Effector memory CD8-positive, alpha-beta T cell (primary cell): ENCODE measurements at regions not wholly inside any gene's neighbourhood (a gene's known extent, or its start where the extent isn't known, plus 50 kb on each side); places are given as distances from the start of the nearest gene placed in this dataset.
"Not testable (repeated sequence)": the region's sequence is repeated elsewhere in the genome, so short reads cannot be mapped to it uniquely, and the experiment has no call there.

ENCODE experiments used
- ATAC-seq: fragments of 150-1000 bp; cut with Tn5 transposase; replicated peaks from 2 replicates; pipeline ENCODE4 v1.10.0; 2021; ENCODE audit warnings: mild to moderate bottlenecking, moderate library complexity
- DNase-seq, 3 experiments: peaks; one replicate each; pipeline ENCODE4 v3.0.0; 2021
- H3K27ac Mint-ChIP-seq, 2 donors: one replicate each; pipeline ENCODE4 v1.8.0; 2022; ENCODE audit warnings: mild to moderate bottlenecking in 2 of 2, mixed read lengths in 2 of 2, moderate library complexity in 2 of 2
- H3K27me3 Mint-ChIP-seq, 2 donors: one replicate each; pipeline ENCODE4 v1.8.0; 2022; ENCODE audit warnings: mixed read lengths in 2 of 2
- H3K36me3 Mint-ChIP-seq: one replicate; pipeline ENCODE4 v1.8.0; 2022; ENCODE audit warnings: mild to moderate bottlenecking, moderate library complexity, mixed read lengths; ENCODE audit not compliant: insufficient read depth
- H3K4me1 Mint-ChIP-seq, 2 donors: one replicate each; pipeline ENCODE4 v1.8.0; 2022; ENCODE audit warnings: low read depth in 2 of 2, mixed read lengths in 2 of 2
- H3K4me3 Mint-ChIP-seq, 2 donors: one replicate each; pipeline ENCODE4 v1.8.0; 2022; ENCODE audit warnings: mild to moderate bottlenecking in 2 of 2, mixed read lengths in 2 of 2, moderate library complexity in 2 of 2
- H3K9me3 Mint-ChIP-seq, 2 donors: one replicate each; pipeline ENCODE4 v1.8.0; 2022; ENCODE audit warnings: mixed read lengths in 2 of 2

DNA sequence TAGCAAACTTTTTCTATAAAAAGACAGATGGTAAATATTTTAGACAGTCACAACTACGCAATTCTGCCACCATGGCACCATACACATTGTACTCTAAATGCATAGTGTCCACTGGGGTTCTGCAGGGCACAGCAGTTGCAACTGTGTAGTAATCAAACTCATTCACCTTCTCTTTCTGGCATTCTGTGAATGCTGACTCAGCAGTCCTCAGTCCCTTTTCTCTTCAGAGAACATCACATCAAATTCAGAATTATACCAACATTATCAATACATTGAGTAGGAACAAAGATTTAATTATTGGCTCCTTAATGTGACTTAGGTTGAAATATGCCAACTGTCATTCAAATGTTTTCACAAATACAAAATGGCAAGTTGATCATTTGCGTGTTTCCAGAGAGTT lies 74.2 kb upstream of the N4BP1 start:
- ATAC-seq (no peak), DNase-seq (no peak)
- Mint-ChIP-seq H3K36me3 (no peaks in the 10 kb centered on the region), H3K4me1 (peaks cover 0 to 4% of the 10 kb centered on the region in 2 donors), H3K9me3 (no peaks in the 10 kb centered on the region), H3K27me3 (peaks cover 40 to 66% of the 10 kb centered on the region in 2 donors), H3K4me3 (no peak overlapping the region), H3K27ac (no peak overlapping the region)

DNA sequence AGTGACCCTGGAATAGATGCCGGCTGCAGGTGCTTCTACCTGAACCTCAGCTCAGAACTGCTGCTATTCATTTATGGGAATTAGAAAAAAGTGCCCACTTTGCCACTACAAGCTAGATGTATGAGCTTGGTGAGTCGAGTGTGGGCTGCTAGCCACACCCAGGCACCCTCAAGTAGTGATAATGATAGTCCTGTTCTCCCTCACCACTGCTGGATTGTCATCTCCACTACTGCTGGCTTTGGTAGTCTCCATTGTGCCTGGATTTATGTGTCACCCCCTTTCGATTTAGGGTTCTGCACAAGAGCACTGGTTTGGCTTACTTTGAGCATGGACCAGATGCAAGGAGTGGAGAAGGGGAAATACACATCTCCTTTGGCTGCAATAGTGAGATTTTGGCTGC lies 73.0 kb upstream of the N4BP1 start:
- Mint-ChIP-seq H3K36me3 (no peaks in the 10 kb centered on the region), H3K4me3 (no peak overlapping the region), H3K4me1 (peaks cover 0 to 4% of the 10 kb centered on the region in 2 donors), H3K9me3 (no peaks in the 10 kb centered on the region), H3K27ac (no peak overlapping the region), H3K27me3 (peaks cover 45 to 67% of the 10 kb centered on the region in 2 donors)
- ATAC-seq (no peak), DNase-seq (no peak)

DNA sequence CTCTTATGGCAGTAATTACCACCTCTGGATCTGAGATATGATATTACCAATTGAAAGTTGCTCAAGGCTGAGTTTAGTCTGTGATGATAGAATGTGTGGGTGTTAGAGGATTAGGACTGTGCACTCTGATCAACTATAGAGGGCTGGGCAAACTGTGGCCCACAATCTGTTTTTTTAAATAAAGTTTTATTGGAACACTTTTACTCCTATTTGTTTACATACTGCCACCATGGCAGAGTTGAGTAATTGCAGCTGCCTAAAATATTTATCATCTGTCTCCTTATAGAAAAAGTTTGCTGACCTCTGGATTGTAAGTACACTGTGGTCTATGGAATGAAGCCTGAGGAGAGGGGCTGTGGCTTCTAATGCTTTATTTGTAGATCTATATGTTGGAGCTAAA lies 71.5 kb upstream of the N4BP1 start:
- H3K27ac Mint-ChIP-seq = no peak overlapping the region
- DNase-seq (no peak), ATAC-seq (no peak)
- H3K4me1 Mint-ChIP-seq = peaks cover 0 to 2% of the 10 kb centered on the region in 2 donors
- peaks cover 49 to 68% of the 10 kb centered on the region in 2 donors for H3K27me3 Mint-ChIP-seq
- no peaks in the 10 kb centered on the region for H3K9me3 Mint-ChIP-seq
- H3K36me3 Mint-ChIP-seq = no peaks in the 10 kb centered on the region
- H3K4me3 Mint-ChIP-seq = no peak overlapping the region

DNA sequence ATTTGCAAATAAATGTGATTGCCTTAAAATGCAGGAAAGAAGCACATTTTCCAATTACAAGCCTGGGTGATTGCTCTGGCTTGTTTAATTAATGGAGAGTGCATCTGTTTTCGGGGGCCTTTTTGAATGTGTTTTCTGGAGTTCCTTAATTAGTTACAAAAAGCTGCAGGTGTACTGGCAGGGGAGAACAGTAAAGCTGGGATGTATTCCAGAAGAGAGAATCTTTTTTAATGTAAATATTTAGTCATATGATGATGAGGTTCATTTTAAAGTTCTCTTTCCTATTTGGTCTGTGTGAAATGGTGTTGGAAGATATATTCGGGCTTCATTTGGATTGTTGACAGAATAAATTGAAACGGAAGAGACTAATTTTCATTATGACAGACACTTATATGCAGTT lies 70.9 kb upstream of the N4BP1 start:
- Mint-ChIP-seq H3K27ac (no peak overlapping the region), H3K27me3 (peaks cover 43 to 62% of the 10 kb centered on the region in 2 donors), H3K4me3 (no peak overlapping the region), H3K4me1 (no peaks in the 10 kb centered on the region), H3K9me3 (no peaks in the 10 kb centered on the region), H3K36me3 (no peaks in the 10 kb centered on the region)
- DNase-seq (no peak), ATAC-seq (no peak)

DNA sequence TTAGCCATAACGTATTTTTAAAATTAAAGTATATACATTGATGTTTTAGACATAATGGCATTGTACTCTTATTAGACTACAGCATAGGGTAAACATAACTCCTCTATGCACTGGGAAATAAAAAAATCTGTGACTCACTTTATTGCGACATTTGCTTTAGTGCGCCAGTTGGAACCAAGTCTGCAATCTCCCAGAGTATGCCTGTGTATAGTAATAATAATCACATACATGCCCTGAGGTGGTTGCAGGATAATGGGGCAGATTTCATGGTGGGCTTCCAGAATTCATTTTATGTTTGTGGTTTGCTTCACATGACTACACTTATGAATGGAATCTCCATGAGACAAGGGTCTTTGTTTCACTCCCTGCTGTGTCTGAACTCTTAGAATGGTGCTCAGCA lies 66.9 kb upstream of the N4BP1 start:
- no peak for ATAC-seq
- no peaks in the 10 kb centered on the region for H3K4me1 Mint-ChIP-seq
- no peaks in the 10 kb centered on the region for H3K9me3 Mint-ChIP-seq
- H3K27ac Mint-ChIP-seq = no peak overlapping the region
- no peak for DNase-seq
- no peaks in the 10 kb centered on the region for H3K36me3 Mint-ChIP-seq
- H3K4me3 Mint-ChIP-seq = no peak overlapping the region
- H3K27me3 Mint-ChIP-seq = peaks cover 25 to 35% of the 10 kb centered on the region in 2 donors

DNA sequence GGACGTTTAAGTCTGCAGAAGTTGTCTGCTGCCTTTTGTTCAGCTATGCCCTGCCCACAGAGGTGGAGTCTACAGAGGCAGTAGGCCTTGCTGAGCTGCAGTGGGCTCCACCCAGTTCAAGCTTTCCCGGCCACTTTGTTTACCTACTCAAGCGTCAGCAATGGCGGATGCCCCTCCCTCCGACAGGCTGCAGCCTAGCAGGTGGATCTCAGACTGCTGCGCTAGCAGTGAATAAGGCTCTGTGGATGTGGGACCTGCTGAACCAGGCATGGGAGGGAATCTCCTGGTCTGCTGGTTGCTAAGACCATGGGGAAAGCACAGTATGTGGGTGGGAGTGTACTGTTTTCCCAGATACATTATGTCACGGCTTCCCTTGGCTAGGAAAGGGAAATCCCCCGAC lies 58.2 kb upstream of the N4BP1 start:
- H3K27ac Mint-ChIP-seq, H3K9me3 Mint-ChIP-seq, DNase-seq, ATAC-seq, H3K4me3 Mint-ChIP-seq, H3K36me3 Mint-ChIP-seq, H3K4me1 Mint-ChIP-seq: not testable (repeated sequence)
- peaks cover 46 to 58% of the 10 kb centered on the region in 2 donors for H3K27me3 Mint-ChIP-seq

DNA sequence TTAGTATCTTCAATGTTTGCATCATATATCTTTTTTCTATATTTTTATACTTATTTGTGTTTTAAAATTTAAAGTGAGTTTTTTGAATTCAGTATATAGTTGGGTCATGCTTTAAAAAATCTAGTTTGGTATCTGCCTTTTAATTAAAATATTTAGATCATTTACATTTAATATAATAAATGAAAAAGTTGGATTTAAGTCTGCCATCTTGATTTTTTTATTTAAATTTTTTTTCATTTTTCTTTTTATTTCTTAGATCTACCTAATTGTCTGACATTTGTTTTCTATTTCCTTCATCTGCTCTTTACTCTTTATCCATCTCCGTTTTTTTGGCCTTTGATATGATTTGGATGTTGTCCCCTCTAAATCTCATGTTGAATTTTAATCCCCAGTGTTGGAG lies 50.0 kb upstream of the N4BP1 start:
- no peaks in the 10 kb centered on the region for H3K4me1 Mint-ChIP-seq
- peaks cover 6 to 19% of the 10 kb centered on the region in 2 donors for H3K27me3 Mint-ChIP-seq
- H3K36me3 Mint-ChIP-seq = no peaks in the 10 kb centered on the region
- no peak for DNase-seq
- peaks cover 0 to 9% of the 10 kb centered on the region in 2 donors for H3K9me3 Mint-ChIP-seq
- no peak overlapping the region for H3K27ac Mint-ChIP-seq
- ATAC-seq = no peak
- H3K4me3 Mint-ChIP-seq = no peak overlapping the region
